Upper lobe of left lung (tissue), 4 donors: ENCODE measurements at regions not wholly inside any gene's neighbourhood (a gene's known extent, or its start where the extent isn't known, plus 50 kb on each side); places are given as distances from the start of the nearest gene placed in this dataset.

Source experiments
- POLR2A ChIP-seq, 4 donors: fragments of 450-650 bp; IDR thresholded peaks; one replicate each; pipeline ENCODE4 v1.5.1; 2016 to 2017; ENCODE audit warnings: antibody characterized with exemption in 4 of 4, mild to moderate bottlenecking in 2 of 4
- TF ChIP-seq, protein P1 (sequence below), 6 experiments: fragments of 450-650 bp in 4 of 6; fragments of 200-600 bp in 2 of 6; sonication (generic) in 2 of 6; IDR thresholded peaks; one replicate each; pipeline ENCODE4 v1.5.1; 2016 to 2019; ENCODE audit warnings: antibody characterized with exemption in 6 of 6

DNA sequence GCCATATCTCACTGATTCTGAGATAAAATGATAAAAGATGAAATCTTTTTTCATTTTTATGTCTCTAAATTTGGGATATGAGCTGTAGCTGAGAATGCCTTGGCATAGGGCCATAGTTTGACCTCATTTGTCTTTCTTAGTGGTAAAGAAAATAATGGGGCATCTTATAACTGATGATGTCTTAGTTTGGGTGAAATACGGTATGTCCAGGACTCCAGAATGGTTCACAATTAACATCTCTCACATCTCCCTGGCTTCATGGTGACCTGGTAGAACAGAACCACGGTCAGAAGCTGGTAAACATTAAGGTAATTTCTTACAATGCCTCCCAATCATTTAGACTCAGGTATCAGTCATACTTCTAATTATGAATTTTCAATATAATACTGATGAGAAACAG lies 250.8 kb downstream of the MAT2B start:
- TF ChIP-seq, protein P1, sequence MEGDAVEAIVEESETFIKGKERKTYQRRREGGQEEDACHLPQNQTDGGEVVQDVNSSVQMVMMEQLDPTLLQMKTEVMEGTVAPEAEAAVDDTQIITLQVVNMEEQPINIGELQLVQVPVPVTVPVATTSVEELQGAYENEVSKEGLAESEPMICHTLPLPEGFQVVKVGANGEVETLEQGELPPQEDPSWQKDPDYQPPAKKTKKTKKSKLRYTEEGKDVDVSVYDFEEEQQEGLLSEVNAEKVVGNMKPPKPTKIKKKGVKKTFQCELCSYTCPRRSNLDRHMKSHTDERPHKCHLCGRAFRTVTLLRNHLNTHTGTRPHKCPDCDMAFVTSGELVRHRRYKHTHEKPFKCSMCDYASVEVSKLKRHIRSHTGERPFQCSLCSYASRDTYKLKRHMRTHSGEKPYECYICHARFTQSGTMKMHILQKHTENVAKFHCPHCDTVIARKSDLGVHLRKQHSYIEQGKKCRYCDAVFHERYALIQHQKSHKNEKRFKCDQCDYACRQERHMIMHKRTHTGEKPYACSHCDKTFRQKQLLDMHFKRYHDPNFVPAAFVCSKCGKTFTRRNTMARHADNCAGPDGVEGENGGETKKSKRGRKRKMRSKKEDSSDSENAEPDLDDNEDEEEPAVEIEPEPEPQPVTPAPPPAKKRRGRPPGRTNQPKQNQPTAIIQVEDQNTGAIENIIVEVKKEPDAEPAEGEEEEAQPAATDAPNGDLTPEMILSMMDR (IDR thresholded peaks at IDR 0.05): no peak
- TF ChIP-seq POLR2A (IDR thresholded peaks at IDR 0.05): no peak
